NCI-H1105 (cell line): ENCODE measurements at regions not wholly inside any gene's neighbourhood (a gene's known extent, or its start where the extent isn't known, plus 50 kb on each side); places are given as distances from the start of the nearest gene placed in this dataset.
"Not testable (repeated sequence)": the region's sequence is repeated elsewhere in the genome, so short reads cannot be mapped to it uniquely, and the experiment has no call there.

Experiments
- DNase-seq: peaks from one replicate; lab custom pipeline; 2025; lab: John Stamatoyannopoulos, UW

DNA sequence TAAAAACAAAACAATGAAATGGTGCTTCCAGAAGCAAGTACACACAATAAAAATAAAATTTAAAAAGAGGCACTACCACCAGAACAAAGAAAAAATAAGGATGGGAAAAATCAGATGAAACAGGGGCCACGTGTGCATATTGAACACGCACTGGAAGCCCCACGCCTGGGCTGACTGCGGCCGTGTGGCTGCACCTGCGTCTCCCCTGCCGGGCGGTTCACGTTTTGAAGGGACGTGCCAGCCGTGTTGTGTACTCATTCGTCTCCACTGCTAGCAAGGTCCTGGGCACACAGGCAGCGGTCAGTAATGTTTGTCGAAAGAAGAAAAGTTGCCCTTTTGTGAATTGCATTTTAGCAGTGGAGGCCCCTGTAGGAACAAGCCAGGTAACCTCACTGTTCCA, 255.9 kb upstream of the RNF32 start:
- DNase-seq = no peak

DNA sequence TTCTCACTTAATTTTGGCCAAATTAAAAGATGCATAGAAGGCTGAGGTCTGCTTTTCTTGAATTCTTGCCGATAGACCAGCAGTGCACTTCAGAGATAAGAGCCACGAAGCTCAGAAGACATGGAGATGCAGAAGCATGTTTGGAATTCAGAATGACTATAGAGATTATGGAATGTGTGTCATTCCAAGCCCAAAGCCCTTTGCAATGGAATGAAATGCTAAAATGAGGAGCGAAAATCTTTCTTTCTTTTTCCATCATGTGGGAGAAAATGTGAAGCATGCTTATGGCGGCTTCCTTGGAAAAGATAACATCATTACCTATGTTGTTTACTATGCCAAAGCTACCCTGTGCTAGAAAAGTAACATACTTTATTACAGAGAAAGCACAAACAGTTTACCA, 257.0 kb upstream of the RNF32 start:
- no peak for DNase-seq

GRCh38 chr7:156380261-156380660, 260.3 kb upstream of the RNF32 start:
- no peak for DNase-seq

- DNase-seq = no peak
These were observed 261.1 kb upstream of the RNF32 start for GRCh38 chr7:156379324-156380070.

- no peak for DNase-seq
These were observed 261.8 kb upstream of the RNF32 start for GRCh38 chr7:156378806-156379205.

GRCh38 chr7:156376317-156376716, 264.3 kb upstream of the RNF32 start:
- no peak for DNase-seq

- DNase-seq = no peak
These were observed 266.2 kb upstream of the RNF32 start for GRCh38 chr7:156374335-156374734.

GRCh38 chr7:156369929-156370328, 270.6 kb upstream of the RNF32 start:
- DNase-seq = not testable (repeated sequence)

GRCh38 chr7:156368053-156368843, 272.3 kb upstream of the RNF32 start:
- DNase-seq = no peak

DNA sequence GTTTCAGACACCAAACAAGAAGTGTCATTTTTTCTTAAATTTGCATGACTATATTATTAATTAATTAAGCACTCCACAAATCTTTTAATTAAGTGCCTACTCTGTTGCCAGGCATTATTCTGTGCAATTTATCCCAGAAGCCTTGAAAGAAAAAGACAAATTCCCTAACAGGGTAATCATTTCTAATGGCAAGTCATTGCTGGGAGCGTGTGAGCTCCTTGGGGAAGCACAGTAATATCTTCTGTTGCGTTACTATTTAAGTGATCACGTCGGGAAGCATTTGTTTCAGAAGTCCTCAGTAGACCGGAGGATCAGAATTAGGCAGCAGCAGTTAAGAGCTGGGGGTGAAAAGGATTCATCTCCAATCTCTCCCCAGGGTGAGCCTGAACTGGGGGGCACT, 276.8 kb upstream of the RNF32 start:
- no peak for DNase-seq

GRCh38 chr7:156360835-156361234, 279.7 kb upstream of the RNF32 start:
- DNase-seq = no peak

DNA sequence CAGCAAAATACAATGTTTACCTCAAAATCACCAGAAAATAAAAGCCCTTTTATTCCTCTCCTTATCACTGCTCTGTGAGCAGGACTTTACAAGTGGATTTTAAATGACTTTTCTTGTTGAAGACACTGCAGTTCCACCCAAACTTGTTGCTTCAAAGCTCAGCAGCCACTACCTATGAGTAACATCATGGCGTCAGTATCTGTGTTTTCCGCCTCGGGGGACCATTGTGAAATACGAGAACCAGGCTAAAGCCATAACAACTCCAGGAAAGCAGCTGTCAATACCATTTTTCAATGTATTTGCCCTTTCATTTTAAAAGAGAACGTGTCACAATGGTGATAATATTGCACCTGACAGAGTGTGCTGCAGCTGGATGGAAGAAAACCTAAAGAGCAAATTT, 284.0 kb upstream of the RNF32 start:
- no peak for DNase-seq

- DNase-seq = no peak
These were observed 287.2 kb upstream of the RNF32 start for GRCh38 chr7:156353352-156353751.

DNA sequence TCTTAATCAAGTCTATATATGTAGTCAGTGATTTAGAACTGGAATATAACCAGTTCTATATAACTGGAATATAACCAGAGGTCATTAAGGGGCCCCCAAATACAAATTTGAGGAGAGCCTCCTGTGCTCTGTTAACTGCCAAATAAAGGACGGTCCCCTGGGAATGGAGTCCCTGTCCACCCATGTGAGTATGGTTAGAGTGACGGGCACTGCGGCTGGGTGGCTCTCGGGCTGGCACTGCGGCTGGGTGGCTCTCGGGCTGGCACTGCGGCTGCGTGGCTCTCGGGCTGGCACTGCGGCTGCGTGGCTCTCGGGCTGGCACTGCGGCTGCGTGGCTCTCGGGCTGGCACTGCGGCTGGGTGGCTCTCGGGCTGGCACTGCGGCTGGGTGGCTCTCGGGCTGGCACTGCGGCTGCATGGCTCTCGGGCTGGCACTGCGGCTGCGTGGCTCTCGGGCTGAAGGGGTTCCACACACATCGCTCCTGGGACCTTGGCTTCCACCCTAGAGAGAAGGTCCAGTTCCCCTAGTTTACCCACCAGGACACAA, 292.8 kb upstream of the RNF32 start:
- DNase-seq = not testable (repeated sequence)

GRCh38 chr7:156347132-156347531, 293.4 kb upstream of the RNF32 start:
- DNase-seq = no peak

- DNase-seq = no peak
These were observed 296.0 kb upstream of the RNF32 start for GRCh38 chr7:156344595-156344994.

GRCh38 chr7:156334636-156335035, 305.9 kb upstream of the RNF32 start:
- no peak for DNase-seq

DNA sequence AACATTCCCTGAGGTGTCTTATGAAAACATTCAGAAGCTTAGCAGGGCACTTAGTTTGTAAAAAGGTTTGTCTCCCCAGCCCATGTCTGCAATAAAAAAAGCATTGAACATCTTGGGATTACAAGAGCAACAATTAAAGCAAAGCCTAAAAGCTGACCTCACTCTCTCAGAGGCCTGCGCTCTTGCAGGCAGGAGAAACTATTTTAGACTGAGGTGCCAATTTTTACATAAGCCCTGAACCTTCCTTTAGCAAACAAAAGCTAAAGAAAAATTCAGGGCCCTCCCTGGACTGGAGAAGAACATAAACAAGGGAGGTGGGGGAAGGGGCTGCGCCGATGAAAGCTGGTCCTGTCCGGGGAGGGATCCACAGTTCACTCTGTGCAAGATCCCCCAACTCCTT, 312.7 kb upstream of the RNF32 start:
- DNase-seq = no peak

DNA sequence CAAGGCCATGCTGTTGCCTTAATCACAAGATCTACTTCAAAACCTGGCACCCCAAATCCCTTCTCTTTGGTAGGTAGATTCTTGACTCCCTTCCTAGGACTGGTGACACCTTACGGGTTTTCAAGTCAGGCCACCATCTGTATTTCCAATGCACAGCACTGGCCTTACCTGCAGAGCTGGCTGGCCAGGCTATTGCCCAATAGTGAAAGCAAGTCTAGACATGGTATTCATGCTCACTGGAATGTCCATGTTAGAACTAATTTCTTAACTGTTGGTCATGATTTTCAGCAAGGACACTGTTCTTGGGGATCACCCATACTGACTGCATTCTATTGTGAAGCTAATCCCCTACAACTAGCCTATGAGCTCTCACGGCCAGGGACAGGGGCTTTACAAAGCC, 313.1 kb upstream of the RNF32 start:
- DNase-seq = no peak

GRCh38 chr7:156324201-156324600, 316.4 kb upstream of the RNF32 start:
- no peak for DNase-seq

DNA sequence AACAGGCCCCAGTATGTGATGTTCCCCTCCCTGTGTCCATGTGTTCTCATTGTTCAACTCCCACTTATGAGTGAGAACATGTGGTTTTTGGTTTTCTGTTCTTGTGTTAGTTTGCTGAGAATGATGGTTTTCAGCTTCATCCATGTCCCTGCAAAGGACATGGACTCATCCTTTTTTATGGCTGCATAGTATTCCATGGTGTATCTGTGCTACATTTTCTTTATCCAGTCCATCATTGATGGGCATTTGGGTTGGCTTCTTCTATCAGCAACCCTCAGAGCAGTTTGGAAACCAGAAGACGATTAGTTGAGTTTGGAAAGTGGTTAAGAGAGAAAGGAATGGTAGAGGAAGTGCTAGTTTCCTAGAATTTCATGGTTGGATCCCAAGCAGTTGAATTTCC, 319.1 kb upstream of the RNF32 start:
- DNase-seq = not testable (repeated sequence)

GRCh38 chr7:156318926-156319325, 321.6 kb upstream of the RNF32 start:
- DNase-seq = no peak

GRCh38 chr7:156318426-156318825, 322.1 kb upstream of the RNF32 start:
- DNase-seq = no peak
